Stomach (tissue), 8 donors: ENCODE measurements at regions not wholly inside any gene's neighbourhood (a gene's known extent, or its start where the extent isn't known, plus 50 kb on each side); places are given as distances from the start of the nearest gene placed in this dataset.
A peak's percentile ranks its signal among the peaks of the same experiment; 100 is the strongest.

Experiments used
- DNase-seq, 2 donors: peaks; one replicate each; pipeline versions ENCODE4 v3.0.0 to v3.0.0-alpha.2; 2013 to 2019
- H3K27ac ChIP-seq, 5 donors: fragments of 200-600 bp in 4 of 5; sonication (generic) in 4 of 5; one replicate each; pipeline ENCODE4 v1.5.1; 2013 to 2019; ENCODE audit warnings: mild to moderate bottlenecking in 1 of 5, moderate library complexity in 1 of 5
- H3K27me3 ChIP-seq, 3 donors: fragments of 200-600 bp; sonication (generic); one replicate each; pipeline ENCODE4 v1.5.1; 2017 to 2019; ENCODE audit warnings: mixed run types in 1 of 3
- H3K36me3 ChIP-seq, 4 donors: fragments of 200-600 bp; sonication (generic); 1 replicate in 3 of 4; 2 replicates in 1 of 4; pipeline ENCODE4 v1.5.1; 2016 to 2019
- H3K4me1 ChIP-seq, 4 donors: fragments of 200-600 bp; sonication (generic); one replicate each; pipeline ENCODE4 v1.5.1; 2016 to 2019
- H3K4me3 ChIP-seq, 4 donors: fragments of 200-600 bp; sonication (generic) in 3 of 4; one replicate each; pipeline ENCODE4 v1.5.1; 2016 to 2019; ENCODE audit warnings: mild to moderate bottlenecking in 1 of 4
- H3K9me3 ChIP-seq, 4 donors: fragments of 200-600 bp; sonication (generic); one replicate each; pipeline ENCODE4 v1.5.1; 2016 to 2019
- CTCF ChIP-seq, 7 experiments: fragments of 450-650 bp in 4 of 7; fragments of 200-600 bp in 3 of 7; sonication (generic) in 3 of 7; IDR thresholded peaks; one replicate each; pipeline ENCODE4 v1.5.1; 2016 to 2019; ENCODE audit warnings: antibody characterized with exemption in 7 of 7, control low read depth in 2 of 7, mild to moderate bottlenecking in 1 of 7
- EP300 ChIP-seq: sonication (generic); formaldehyde crosslinking; IDR thresholded peaks from one replicate; pipeline ENCODE4 v1.6.1; 2017; ENCODE audit warnings: antibody characterized with exemption
- POLR2A ChIP-seq, 4 donors: fragments of 450-650 bp; IDR thresholded peaks; one replicate each; pipeline ENCODE4 v1.6.1; 2016; ENCODE audit warnings: antibody characterized with exemption in 4 of 4, control low read depth in 2 of 4, mild to moderate bottlenecking in 1 of 4, moderate library complexity in 1 of 4
- POLR2AphosphoS5 ChIP-seq, 3 donors: sonication (generic); formaldehyde crosslinking; IDR thresholded peaks; one replicate each; pipeline ENCODE4 v1.6.1; 2016; ENCODE audit warnings: antibody characterized with exemption in 3 of 3
- WGBS, 5 donors: extraction: QIAGEN DNeasy Blood & Tissue Kit in 3 of 5; methylation state at CpG; one replicate each; pipeline versions ENCODE4 v1.1.5 to v1.1.7; 2013 to 2018; 5-methylcytosine and 5-hydroxymethylcytosine counted together
- intact Hi-C: fragments of 100-400 bp; cut with DNase I; formaldehyde crosslinking; loops from one replicate; pipeline ENCODE4 v1.15.1; 2023; ENCODE audit warnings: low total_unique reads
- donor health status: healthy with polysubstance abuse.
- donor health status: Bipolar disorder and iron deficiency.
- donor health status: healthy.

- peaks cover 6 to 11% (median 9%) of the 10 kb centered on the region in 4 donors for H3K4me1 ChIP-seq
- intact Hi-C loops: no loop called here
- peaks cover 2 to 23% (median 20%) of the 10 kb centered on the region in 4 donors for H3K9me3 ChIP-seq
- H3K4me3 ChIP-seq: no peak overlapping the region
- 50 to 72% (median 62%) methylated on average over 10 to 17 of the region's 17 CpGs for WGBS, 5 donors
- no peak for DNase-seq
- H3K27ac ChIP-seq: no peak overlapping the region
- H3K27me3 ChIP-seq: peaks cover 6 to 61% (median 21%) of the 10 kb centered on the region in 3 donors
- no peak for TF ChIP-seq EP300
- no peak for TF ChIP-seq POLR2AphosphoS5 (IDR thresholded peaks at IDR 0.05)
- TF ChIP-seq POLR2A (IDR thresholded peaks at IDR 0.05): no peak
- no peak for TF ChIP-seq CTCF (IDR thresholded peaks at IDR 0.05)
- no peaks in the 10 kb centered on the region for H3K36me3 ChIP-seq
Observed at GRCh38 chr22:44618400-44618799, 83.6 kb upstream of the PRR5 start.

- peaks cover 6 to 11% (median 9%) of the 10 kb centered on the region in 4 donors for H3K4me1 ChIP-seq
- no peak overlapping the region for H3K4me3 ChIP-seq
- DNase-seq: no peak
- H3K27ac ChIP-seq: no peak overlapping the region
- TF ChIP-seq POLR2AphosphoS5 (IDR thresholded peaks at IDR 0.05) (no peak), POLR2A (IDR thresholded peaks at IDR 0.05) (no peak), EP300 (no peak), CTCF (IDR thresholded peaks at IDR 0.05) (no peak)
- peaks cover 6 to 58% (median 21%) of the 10 kb centered on the region in 3 donors for H3K27me3 ChIP-seq
- intact Hi-C loops: no loop called here
- peaks cover 3 to 28% (median 25%) of the 10 kb centered on the region in 4 donors for H3K9me3 ChIP-seq
- H3K36me3 ChIP-seq: no peaks in the 10 kb centered on the region
- 86 to 99% (median 95%) methylated on average over 4 of the region's 4 CpGs for WGBS, 5 donors
Observed at GRCh38 chr22:44617828-44618227, 84.2 kb upstream of the PRR5 start.

GRCh38 chr22:44616882-44617655 lies 84.9 kb upstream of the PRR5 start:
- 63 to 76% (median 65%) methylated on average over 18 to 19 of the region's 19 CpGs for WGBS, 5 donors
- peaks cover 8 to 36% (median 32%) of the 10 kb centered on the region in 4 donors for H3K9me3 ChIP-seq
- peak in 1 of 2 donors; percentile 41 for DNase-seq
- peaks cover 6 to 11% (median 9%) of the 10 kb centered on the region in 4 donors for H3K4me1 ChIP-seq
- peaks cover 6 to 52% (median 19%) of the 10 kb centered on the region in 3 donors for H3K27me3 ChIP-seq
- H3K27ac ChIP-seq: no peak overlapping the region
- H3K4me3 ChIP-seq: no peak overlapping the region
- no peak for TF ChIP-seq POLR2A (IDR thresholded peaks at IDR 0.05)
- TF ChIP-seq POLR2AphosphoS5 (IDR thresholded peaks at IDR 0.05): no peak
- TF ChIP-seq CTCF (IDR thresholded peaks at IDR 0.05): no peak
- TF ChIP-seq EP300: no peak
- intact Hi-C loops: no loop called here
- H3K36me3 ChIP-seq: no peaks in the 10 kb centered on the region

GRCh38 chr22:44616461-44616860 lies 85.5 kb upstream of the PRR5 start:
- Histone ChIP-seq H3K4me3 (no peak overlapping the region), H3K9me3 (peaks cover 8 to 42% (median 38%) of the 10 kb centered on the region in 4 donors), H3K27me3 (peaks cover 6 to 45% (median 17%) of the 10 kb centered on the region in 3 donors), H3K27ac (no peak overlapping the region), H3K36me3 (no peaks in the 10 kb centered on the region), H3K4me1 (peaks cover 6 to 11% (median 9%) of the 10 kb centered on the region in 4 donors)
- intact Hi-C loops: no loop called here
- WGBS, 5 donors: 57 to 79% (median 62%) methylated on average over 8 to 9 of the region's 9 CpGs
- DNase-seq: no peak
- TF ChIP-seq POLR2A (IDR thresholded peaks at IDR 0.05) (no peak), POLR2AphosphoS5 (IDR thresholded peaks at IDR 0.05) (no peak), CTCF (IDR thresholded peaks at IDR 0.05) (no peak), EP300 (no peak)
